Neural crest cell (in vitro differentiated cells): ENCODE measurements at regions not wholly inside any gene's neighbourhood (a gene's known extent, or its start where the extent isn't known, plus 50 kb on each side); places are given as distances from the start of the nearest gene placed in this dataset.

Source experiments
- DNase-seq: peaks from one replicate; pipeline ENCODE4 v3.0.0; 2021; ENCODE audit warnings: low read depth, mixed read lengths, low spot score
- H3K27ac Mint-ChIP-seq: one replicate; pipeline ENCODE4 v1.8.0; 2021; ENCODE audit warnings: mild to moderate bottlenecking, mixed read lengths; ENCODE audit not compliant: unreplicated experiment
- H3K27me3 Mint-ChIP-seq: 2 replicates; pipeline ENCODE4 v1.8.0; 2021; ENCODE audit warnings: low read depth, mild to moderate bottlenecking, mixed read lengths
- H3K36me3 Mint-ChIP-seq: 2 replicates; pipeline ENCODE4 v1.8.0; 2021; ENCODE audit warnings: low read depth, mild to moderate bottlenecking, mixed read lengths
- H3K4me1 Mint-ChIP-seq: 2 replicates; pipeline ENCODE4 v1.8.0; 2021; ENCODE audit warnings: mixed read lengths
- H3K4me3 Mint-ChIP-seq: one replicate; pipeline ENCODE4 v1.8.0; 2021; ENCODE audit warnings: mild to moderate bottlenecking, mixed read lengths
- H3K9me3 Mint-ChIP-seq: 2 replicates; pipeline ENCODE4 v1.8.0; 2021; ENCODE audit warnings: mixed read lengths
- CTCF ChIP-seq: fragments of 200-600 bp; sonication (generic); conservative IDR thresholded peaks from 2 replicates; pipeline ENCODE4 v1.5.0; 2021; ENCODE audit warnings: antibody characterized with exemption, mild to moderate bottlenecking

- H3K27me3 Mint-ChIP-seq: peaks cover 6% of the 10 kb centered on the region
- no peaks in the 10 kb centered on the region for H3K36me3 Mint-ChIP-seq
- no peak overlapping the region for H3K27ac Mint-ChIP-seq
- H3K4me3 Mint-ChIP-seq: no peak overlapping the region
- peaks cover 2% of the 10 kb centered on the region for H3K9me3 Mint-ChIP-seq
- TF ChIP-seq CTCF: no peak
- H3K4me1 Mint-ChIP-seq: no peaks in the 10 kb centered on the region
- DNase-seq: no peak
Measured at GRCh38 chr16:80915079-80915450, 91.6 kb downstream of the CMC2 start.

GRCh38 chr16:80914379-80915078 is 92.2 kb downstream of the CMC2 start:
- Mint-ChIP-seq H3K4me1 (no peaks in the 10 kb centered on the region), H3K27ac (no peak overlapping the region), H3K27me3 (peaks cover 6% of the 10 kb centered on the region), H3K9me3 (peaks cover 2% of the 10 kb centered on the region), H3K36me3 (no peaks in the 10 kb centered on the region), H3K4me3 (no peak overlapping the region)
- no peak for DNase-seq
- TF ChIP-seq CTCF: no peak

GRCh38 chr16:80913397-80913796 is 93.3 kb downstream of the CMC2 start:
- Mint-ChIP-seq H3K9me3 (peaks cover 2% of the 10 kb centered on the region), H3K27ac (no peak overlapping the region), H3K4me1 (no peaks in the 10 kb centered on the region), H3K36me3 (no peaks in the 10 kb centered on the region), H3K4me3 (no peak overlapping the region), H3K27me3 (peaks cover 6% of the 10 kb centered on the region)
- no peak for DNase-seq
- TF ChIP-seq CTCF: no peak

GRCh38 chr16:80912651-80913050 is 94.0 kb downstream of the CMC2 start:
- H3K27ac Mint-ChIP-seq: peak overlapping the region; percentile 83
- no peak overlapping the region for H3K4me3 Mint-ChIP-seq
- H3K36me3 Mint-ChIP-seq: no peaks in the 10 kb centered on the region
- no peaks in the 10 kb centered on the region for H3K4me1 Mint-ChIP-seq
- DNase-seq: no peak
- no peak for TF ChIP-seq CTCF
- H3K9me3 Mint-ChIP-seq: peaks cover 2% of the 10 kb centered on the region
- peaks cover 2% of the 10 kb centered on the region for H3K27me3 Mint-ChIP-seq

- Mint-ChIP-seq H3K36me3 (no peaks in the 10 kb centered on the region), H3K4me1 (no peaks in the 10 kb centered on the region), H3K27ac (no peak overlapping the region), H3K4me3 (no peak overlapping the region), H3K27me3 (peaks cover 2% of the 10 kb centered on the region), H3K9me3 (peaks cover 2% of the 10 kb centered on the region)
- no peak for TF ChIP-seq CTCF
- DNase-seq: no peak
Measured at GRCh38 chr16:80910434-80910833, 96.3 kb downstream of the CMC2 start.
